Esophagus muscularis mucosa (tissue), 4 donors: ENCODE measurements at regions not wholly inside any gene's neighbourhood (a gene's known extent, or its start where the extent isn't known, plus 50 kb on each side); places are given as distances from the start of the nearest gene placed in this dataset.

Experiments used
- DNase-seq: peaks from one replicate; pipeline ENCODE4 v3.0.0-alpha.2; 2017; ENCODE audit errors: extremely low spot score
- H3K27ac ChIP-seq, 4 donors: fragments of 200-600 bp; sonication (generic); replicated peaks in 1 of 4; 1 replicate in 3 of 4; 2 replicates in 1 of 4; pipeline ENCODE4 v1.5.1; 2016 to 2019; ENCODE audit warnings: mild to moderate bottlenecking in 1 of 4
- H3K27me3 ChIP-seq, 4 donors: fragments of 200-600 bp; sonication (generic); one replicate each; pipeline versions ENCODE4 v1.5.1 to v1.6.0; 2016 to 2019
- H3K36me3 ChIP-seq, 4 donors: fragments of 200-600 bp; sonication (generic); one replicate each; pipeline ENCODE4 v1.5.1; 2016 to 2019
- H3K4me1 ChIP-seq, 4 donors: fragments of 200-600 bp; sonication (generic); one replicate each; pipeline ENCODE4 v1.5.1; 2016 to 2019
- H3K4me3 ChIP-seq, 4 donors: fragments of 200-600 bp; sonication (generic); 1 replicate in 2 of 4; 2 replicates in 2 of 4; pipeline ENCODE4 v1.5.1; 2016 to 2019; ENCODE audit warnings: mild to moderate bottlenecking in 4 of 4, moderate library complexity in 1 of 4
- H3K9me3 ChIP-seq, 4 donors: fragments of 200-600 bp; sonication (generic); 1 replicate in 3 of 4; 2 replicates in 1 of 4; pipeline ENCODE4 v1.5.1; 2016 to 2019
- EP300 ChIP-seq: sonication (generic); formaldehyde crosslinking; IDR thresholded peaks from one replicate; pipeline ENCODE4 v1.6.1; 2017; ENCODE audit warnings: antibody characterized with exemption
- POLR2A ChIP-seq: fragments of 450-650 bp; IDR thresholded peaks from one replicate; pipeline ENCODE4 v1.6.1; 2017; ENCODE audit warnings: antibody characterized with exemption, moderate library complexity, mild to moderate bottlenecking, low read depth
- POLR2AphosphoS5 ChIP-seq, 2 donors: sonication (generic); formaldehyde crosslinking; IDR thresholded peaks; one replicate each; pipeline ENCODE4 v1.6.1; 2017; ENCODE audit warnings: antibody characterized with exemption in 2 of 2
- WGBS: methylation state at CpG from one replicate; pipeline ENCODE4 v1.1.5; 2018; 5-methylcytosine and 5-hydroxymethylcytosine counted together
- intact Hi-C: fragments of 100-400 bp; cut with DNase I; formaldehyde crosslinking; loops from one replicate; pipeline ENCODE4 v1.15.1; 2023
- TF ChIP-seq, protein P1 (sequence below), 3 experiments: fragments of 200-600 bp in 2 of 3; fragments of 450-650 bp in 1 of 3; sonication (generic) in 2 of 3; IDR thresholded peaks; one replicate each; pipeline ENCODE4 v1.5.1; 2017 to 2019; ENCODE audit warnings: antibody characterized with exemption in 3 of 3, mild to moderate bottlenecking in 2 of 3, moderate library complexity in 1 of 3

DNA sequence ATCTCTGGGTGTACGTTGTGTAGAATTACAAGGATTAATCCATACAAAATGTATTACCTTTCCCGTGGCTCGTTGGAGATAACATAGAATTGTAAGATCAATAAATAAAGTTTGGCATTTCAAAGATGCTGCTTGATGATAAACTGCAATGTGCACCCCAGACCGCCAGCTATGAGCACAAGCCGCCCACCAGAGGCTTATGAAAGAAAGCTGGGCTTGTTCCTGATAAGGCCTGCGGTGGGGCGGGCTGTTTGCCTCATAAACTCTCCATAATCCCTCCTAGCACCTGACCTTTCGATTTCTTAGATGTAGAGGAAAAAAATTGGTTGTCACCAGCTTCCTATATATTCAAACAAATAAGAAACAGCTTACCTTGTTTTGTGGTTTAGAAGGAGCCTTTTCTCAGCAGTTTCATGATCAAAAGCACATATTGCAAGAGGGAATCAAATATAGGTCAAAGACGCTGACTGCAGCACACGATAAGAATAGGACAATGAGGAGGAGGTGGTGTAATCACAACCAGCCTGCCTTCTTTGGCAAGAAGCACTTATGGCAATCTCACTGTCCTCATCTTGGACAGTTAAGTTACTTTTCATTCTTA, 293.6 kb downstream of the RMST start:
- no peaks in the 10 kb centered on the region for H3K9me3 ChIP-seq

DNA sequence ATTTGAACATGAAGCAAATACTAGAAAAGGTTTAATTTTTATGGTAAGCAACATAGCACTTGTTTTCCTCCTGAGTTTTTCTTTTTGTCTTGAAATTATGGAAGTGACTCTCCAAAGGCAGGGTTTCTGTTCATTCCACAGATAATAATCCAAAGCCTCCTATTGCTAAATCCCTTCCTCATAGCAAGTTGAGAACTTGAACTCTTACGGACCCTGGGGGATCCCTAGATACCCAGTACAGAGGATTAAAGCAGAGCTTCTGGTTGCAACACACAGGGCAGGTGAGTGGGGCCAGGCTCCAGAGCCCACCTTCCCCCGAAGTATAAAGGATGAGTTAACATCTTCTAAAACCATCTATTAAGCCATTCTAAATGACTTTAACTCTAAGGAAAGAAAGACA, 294.1 kb downstream of the RMST start:
- Histone ChIP-seq H3K27me3 (no peaks in the 10 kb centered on the region), H3K4me1 (peaks cover 4 to 61% (median 37%) of the 10 kb centered on the region in 4 donors), H3K27ac (peak overlapping the region; percentile 59 to 72 (median 70)), H3K36me3 (no peaks in the 10 kb centered on the region), H3K4me3 (no peak overlapping the region), H3K9me3 (no peaks in the 10 kb centered on the region)
- TF ChIP-seq EP300 (no peak), POLR2A (no peak), POLR2AphosphoS5 (IDR thresholded peaks at IDR 0.05) (no peak)
- TF ChIP-seq, protein P1, sequence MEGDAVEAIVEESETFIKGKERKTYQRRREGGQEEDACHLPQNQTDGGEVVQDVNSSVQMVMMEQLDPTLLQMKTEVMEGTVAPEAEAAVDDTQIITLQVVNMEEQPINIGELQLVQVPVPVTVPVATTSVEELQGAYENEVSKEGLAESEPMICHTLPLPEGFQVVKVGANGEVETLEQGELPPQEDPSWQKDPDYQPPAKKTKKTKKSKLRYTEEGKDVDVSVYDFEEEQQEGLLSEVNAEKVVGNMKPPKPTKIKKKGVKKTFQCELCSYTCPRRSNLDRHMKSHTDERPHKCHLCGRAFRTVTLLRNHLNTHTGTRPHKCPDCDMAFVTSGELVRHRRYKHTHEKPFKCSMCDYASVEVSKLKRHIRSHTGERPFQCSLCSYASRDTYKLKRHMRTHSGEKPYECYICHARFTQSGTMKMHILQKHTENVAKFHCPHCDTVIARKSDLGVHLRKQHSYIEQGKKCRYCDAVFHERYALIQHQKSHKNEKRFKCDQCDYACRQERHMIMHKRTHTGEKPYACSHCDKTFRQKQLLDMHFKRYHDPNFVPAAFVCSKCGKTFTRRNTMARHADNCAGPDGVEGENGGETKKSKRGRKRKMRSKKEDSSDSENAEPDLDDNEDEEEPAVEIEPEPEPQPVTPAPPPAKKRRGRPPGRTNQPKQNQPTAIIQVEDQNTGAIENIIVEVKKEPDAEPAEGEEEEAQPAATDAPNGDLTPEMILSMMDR (IDR thresholded peaks at IDR 0.05) = no peak
- intact Hi-C loops = no loop called here
- 85% methylated on average over 2 of the region's 2 CpGs for WGBS
- DNase-seq = no peak

More for the DNA sequence above, 293.6 kb downstream of the RMST start:
- TF ChIP-seq POLR2AphosphoS5 (IDR thresholded peaks at IDR 0.05) (no peak), EP300 (no peak), POLR2A (no peak)
- TF ChIP-seq, protein P1 (IDR thresholded peaks at IDR 0.05) = no peak
- H3K4me3 ChIP-seq = no peak overlapping the region
- no peaks in the 10 kb centered on the region for H3K36me3 ChIP-seq
- H3K27me3 ChIP-seq = no peaks in the 10 kb centered on the region
- H3K27ac ChIP-seq = peak overlapping the region; percentile 59 to 72 (median 70)
- intact Hi-C loops = no loop called here
- WGBS = 70% methylated on average over 10 of the region's 10 CpGs
- DNase-seq = no peak
- peaks cover 4 to 58% (median 37%) of the 10 kb centered on the region in 4 donors for H3K4me1 ChIP-seq

DNA sequence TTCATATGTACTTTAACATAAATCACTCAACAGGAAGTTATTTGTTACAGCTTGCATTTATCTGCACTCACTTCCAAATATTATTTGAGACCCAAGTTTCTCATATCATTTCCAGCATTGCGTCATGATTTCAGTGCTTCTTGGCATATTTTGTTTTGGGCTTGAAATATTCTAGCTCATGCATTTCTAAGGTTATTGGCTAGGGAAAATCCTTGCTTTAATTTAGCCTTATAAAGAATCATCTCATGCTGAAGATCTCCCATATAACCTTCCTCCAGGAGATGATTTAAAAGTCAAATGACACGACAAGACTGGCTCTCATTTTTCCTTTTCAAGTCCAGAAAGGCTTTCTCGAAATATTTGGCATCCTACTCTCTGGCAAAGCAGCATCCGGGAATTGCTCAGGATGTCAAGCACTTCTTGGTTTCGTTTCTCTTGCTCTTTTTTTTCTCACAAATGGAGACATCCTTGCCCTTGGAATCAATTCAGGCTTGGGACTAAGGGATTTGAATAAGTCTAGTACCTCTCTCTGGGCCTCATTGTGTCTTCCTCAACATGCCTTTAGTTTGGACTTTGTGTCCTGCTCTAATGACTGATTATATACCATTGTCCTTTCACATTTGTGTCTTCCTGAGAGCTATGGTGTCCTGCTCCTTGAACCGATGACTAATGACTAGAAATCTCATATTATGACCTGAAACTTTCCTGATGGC, 295.0 kb downstream of the RMST start:
- intact Hi-C loops = no loop called here

DNA sequence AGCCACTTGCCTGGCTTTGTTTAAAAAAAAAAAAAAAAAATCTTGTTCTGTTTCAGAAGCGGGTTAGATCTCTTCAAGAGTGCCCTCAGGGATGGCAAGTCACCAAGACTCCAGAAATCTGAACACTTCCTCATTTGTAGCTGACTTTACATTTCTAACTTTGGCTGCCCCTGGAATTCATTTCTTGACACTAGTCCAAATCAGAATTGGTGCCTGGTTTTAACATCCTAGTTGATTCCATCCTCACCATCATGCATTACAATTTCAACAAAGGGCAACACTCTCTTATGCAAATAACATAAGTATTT, 295.5 kb downstream of the RMST start:
- no peaks in the 10 kb centered on the region for H3K27me3 ChIP-seq
- H3K4me3 ChIP-seq = no peak overlapping the region
- H3K36me3 ChIP-seq = no peaks in the 10 kb centered on the region
- TF ChIP-seq POLR2A = no peak
- no peak for TF ChIP-seq POLR2AphosphoS5 (IDR thresholded peaks at IDR 0.05)
- TF ChIP-seq EP300 = no peak
- TF ChIP-seq, protein P1 (IDR thresholded peaks at IDR 0.05) = no peak
- WGBS = 56% methylated on average over 1 of the region's 1 CpG
- H3K27ac ChIP-seq = peak overlapping the region; percentile 59 to 72 (median 70)
- H3K9me3 ChIP-seq = no peaks in the 10 kb centered on the region
- H3K4me1 ChIP-seq = peaks cover 4 to 56% (median 37%) of the 10 kb centered on the region in 4 donors
- intact Hi-C loops = no loop called here
- no peak for DNase-seq

More for the DNA sequence above, 295.0 kb downstream of the RMST start:
- WGBS = 42% methylated on average over 6 of the region's 6 CpGs
- H3K27ac ChIP-seq = peak overlapping the region; percentile 59 to 72 (median 70)
- no peaks in the 10 kb centered on the region for H3K9me3 ChIP-seq
- DNase-seq = no peak
- H3K27me3 ChIP-seq = no peaks in the 10 kb centered on the region
- peak overlapping the region in 1 of 4 donors; percentile 24 for H3K4me3 ChIP-seq
- no peaks in the 10 kb centered on the region for H3K36me3 ChIP-seq
- H3K4me1 ChIP-seq = peaks cover 4 to 57% (median 37%) of the 10 kb centered on the region in 4 donors
- TF ChIP-seq POLR2A = no peak
- TF ChIP-seq POLR2AphosphoS5 (IDR thresholded peaks at IDR 0.05) = peak in 1 of 2 donors; percentile 29
- TF ChIP-seq EP300 = no peak

DNA sequence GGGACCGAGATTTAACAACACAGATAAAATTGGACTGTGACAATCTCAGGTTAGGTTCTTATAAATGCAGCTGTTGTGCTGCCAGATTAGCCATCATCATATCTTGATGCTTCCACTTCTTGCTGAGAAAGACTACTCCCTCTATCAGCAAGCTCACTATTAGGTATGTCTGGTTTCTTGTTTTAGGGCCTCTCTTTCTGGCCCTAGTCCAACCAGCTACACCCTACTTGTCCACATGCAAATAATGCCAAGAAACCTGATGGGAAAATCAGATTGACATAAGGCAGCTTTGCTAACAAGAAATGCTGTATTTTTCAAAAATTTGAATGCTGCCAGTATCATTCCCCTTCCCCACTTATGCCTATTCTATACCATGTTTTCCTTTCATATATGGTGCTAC, 296.0 kb downstream of the RMST start:
- intact Hi-C loops = no loop called here
- Histone ChIP-seq H3K27ac (peak overlapping the region in 3 of 4 donors; percentile 59 to 72 (median 68)), H3K4me1 (peaks cover 4 to 56% (median 37%) of the 10 kb centered on the region in 4 donors), H3K9me3 (no peaks in the 10 kb centered on the region), H3K36me3 (no peaks in the 10 kb centered on the region), H3K27me3 (no peaks in the 10 kb centered on the region), H3K4me3 (no peak overlapping the region)
- WGBS = 95% methylated on average over 1 of the region's 1 CpG
- no peak for DNase-seq
- TF ChIP-seq EP300 (no peak), POLR2AphosphoS5 (IDR thresholded peaks at IDR 0.05) (no peak), POLR2A (no peak)
- TF ChIP-seq, protein P1 (IDR thresholded peaks at IDR 0.05) = no peak
